NAMALWA (cell line): ENCODE measurements at regions not wholly inside any gene's neighbourhood (a gene's known extent, or its start where the extent isn't known, plus 50 kb on each side); places are given as distances from the start of the nearest gene placed in this dataset.

Source experiments
- DNase-seq: peaks from one replicate; pipeline ENCODE4 v3.0.0-alpha.2; 2015; ENCODE audit warnings: low spot score

GRCh38 chr10:78298835-78299234 lies 265.2 kb downstream of the RPS24 start:
- no peak for DNase-seq

GRCh38 chr10:78299851-78300468 lies 266.3 kb downstream of the RPS24 start:
- DNase-seq, result peak; percentile 39

DNA sequence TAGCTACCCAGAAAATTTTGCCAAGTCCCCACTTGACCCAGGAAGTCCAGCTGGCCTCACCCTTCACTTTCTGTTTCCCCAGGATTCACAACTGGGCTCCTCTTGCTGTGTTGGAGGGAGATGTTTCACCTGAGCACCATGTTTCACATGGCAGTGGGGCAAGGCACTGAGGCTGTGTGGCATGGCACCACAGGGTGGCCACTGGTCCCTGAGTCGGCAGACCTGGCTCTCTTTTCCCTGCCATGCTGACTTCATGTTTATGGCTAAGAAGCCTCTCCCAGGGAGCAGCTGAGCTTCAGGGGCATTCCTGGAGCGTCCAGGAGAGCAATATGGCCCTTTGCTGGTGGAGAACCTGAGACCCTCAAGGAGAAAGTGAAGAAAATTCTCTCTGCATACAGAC lies 266.9 kb downstream of the RPS24 start:
- DNase-seq, result no peak

GRCh38 chr10:78301481-78301880 lies 267.8 kb downstream of the RPS24 start:
- DNase-seq, result no peak

DNA sequence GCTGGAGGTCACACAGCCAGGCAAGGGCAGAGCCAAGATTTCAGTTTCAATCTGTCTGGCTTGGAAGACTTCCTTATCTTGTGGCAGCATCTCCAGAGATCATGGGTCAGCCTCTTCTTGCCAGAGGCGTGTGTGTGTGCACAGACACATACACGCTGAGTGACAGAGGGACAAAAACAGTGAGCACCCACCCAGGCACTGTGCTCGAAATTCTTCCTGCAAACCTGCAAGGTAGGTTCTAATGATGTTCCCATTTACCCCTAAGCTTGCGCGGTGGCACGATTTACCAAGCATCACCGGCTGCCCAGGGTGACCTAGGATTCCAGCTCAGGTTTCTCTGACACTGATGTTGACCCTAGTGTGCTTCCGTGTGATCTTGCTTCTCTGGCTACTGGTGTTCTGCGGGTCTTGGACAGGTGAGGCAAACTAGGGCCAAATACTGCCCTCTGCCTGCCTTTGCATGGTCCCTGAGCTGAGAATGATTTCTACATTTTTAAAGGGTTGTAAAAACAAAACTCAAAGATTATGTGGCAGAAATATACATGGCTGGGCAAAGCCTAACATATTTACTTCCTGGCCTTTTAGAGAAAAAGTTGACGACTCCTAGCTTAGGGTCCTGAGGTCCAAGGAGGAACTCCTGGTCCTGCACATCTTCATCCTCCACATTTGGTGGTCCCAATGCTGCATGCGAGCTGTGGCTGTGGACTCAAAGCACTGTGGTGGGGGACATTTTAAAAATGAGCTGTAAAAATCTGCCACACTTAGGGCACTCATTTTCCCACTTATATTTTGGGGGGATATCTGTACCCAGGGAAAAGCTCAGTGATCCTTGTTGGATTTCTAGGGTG lies 268.5 kb downstream of the RPS24 start:
- DNase-seq, result no peak

- no peak for DNase-seq
These were observed 269.0 kb downstream of the RPS24 start for GRCh38 chr10:78302739-78302988.

DNA sequence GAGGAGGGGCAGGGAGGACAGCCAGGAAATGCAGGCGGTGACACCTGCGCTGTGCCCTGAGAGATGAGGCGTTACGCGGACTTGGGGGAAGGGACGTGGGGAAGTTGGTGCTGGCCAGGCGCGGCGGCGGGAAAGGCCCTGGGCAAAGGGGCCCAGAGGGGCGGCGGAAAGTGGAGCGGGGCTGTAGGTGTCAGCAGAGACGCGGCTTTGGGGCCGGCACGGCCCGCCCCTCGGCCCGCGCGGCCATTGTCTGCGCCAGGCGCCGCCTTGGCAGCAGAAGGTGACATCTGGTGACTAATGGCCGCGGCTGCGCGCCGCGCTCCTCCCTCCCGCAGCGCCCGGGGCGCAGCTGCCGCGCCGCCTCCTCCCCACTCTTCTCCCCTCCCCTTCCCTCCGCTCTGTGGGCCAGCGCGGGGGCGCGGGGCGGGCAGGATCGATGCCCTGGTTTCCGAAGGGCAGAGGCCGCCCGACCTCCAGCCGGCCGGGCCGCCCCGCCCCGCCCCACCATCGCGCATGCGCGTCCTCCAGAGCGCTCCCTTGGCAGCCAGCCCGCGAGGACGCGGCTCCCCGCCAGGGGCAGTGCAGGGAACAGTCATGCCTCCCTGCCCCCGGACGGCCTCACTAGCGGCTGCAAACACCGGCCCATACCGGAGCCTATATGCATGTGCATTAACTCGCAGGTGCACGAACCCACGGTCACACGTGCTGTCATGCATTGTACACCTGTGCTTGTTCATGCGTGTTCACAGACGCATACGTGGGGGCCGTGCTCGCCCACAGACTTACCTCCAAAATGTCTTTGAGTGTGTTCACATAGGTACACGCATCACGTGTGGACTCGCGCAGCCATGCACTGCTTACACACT lies 269.6 kb downstream of the RPS24 start:
- peak; percentile 86 for DNase-seq

DNA sequence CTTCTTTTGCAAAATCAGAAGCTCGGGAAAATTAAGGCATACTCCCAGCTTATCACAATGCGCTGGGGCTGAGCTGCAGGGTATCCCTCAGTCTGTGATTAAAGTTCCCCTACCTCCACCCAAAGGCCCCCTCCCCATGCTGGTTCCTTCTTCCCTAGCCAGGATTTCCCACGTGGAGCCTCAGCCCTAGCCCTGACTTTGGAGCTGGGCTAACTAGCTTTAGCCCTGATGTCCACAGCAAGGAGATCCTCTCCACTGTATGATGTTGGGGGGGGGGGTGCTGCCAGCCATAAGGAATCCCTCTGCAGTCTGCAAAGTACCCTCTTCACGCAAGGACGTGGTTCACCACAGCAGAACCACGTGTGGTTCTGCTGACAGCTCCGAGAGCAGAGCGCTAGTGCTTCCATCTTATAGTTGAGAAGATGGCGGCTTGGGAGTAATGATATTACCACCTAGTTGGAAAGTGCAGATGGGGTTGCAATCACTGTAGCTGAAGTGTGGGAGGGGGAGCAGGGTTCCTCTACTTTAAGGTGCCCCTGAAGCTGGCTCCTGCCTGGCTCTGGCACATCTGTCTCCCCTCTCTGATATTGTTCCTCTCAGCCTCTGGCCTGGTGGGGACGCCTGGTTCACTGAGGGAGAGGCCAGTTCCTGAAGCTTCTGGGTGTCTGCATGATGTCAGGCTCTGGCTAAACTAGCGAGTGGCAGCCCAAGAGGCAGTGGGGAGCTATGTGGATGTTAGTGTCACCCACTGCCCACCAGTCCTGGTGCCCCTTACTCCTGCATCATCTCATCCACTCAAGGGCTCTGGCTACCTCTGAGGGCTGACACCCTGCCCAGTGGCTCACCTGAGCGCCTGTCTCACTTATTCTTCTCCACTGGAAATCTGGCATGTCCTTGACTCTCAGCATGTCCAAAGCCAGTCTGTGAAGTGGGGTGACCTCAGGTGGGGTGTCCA lies 270.7 kb downstream of the RPS24 start:
- DNase-seq, result no peak

- no peak for DNase-seq
These were observed 271.6 kb downstream of the RPS24 start for GRCh38 chr10:78305311-78305710.

DNA sequence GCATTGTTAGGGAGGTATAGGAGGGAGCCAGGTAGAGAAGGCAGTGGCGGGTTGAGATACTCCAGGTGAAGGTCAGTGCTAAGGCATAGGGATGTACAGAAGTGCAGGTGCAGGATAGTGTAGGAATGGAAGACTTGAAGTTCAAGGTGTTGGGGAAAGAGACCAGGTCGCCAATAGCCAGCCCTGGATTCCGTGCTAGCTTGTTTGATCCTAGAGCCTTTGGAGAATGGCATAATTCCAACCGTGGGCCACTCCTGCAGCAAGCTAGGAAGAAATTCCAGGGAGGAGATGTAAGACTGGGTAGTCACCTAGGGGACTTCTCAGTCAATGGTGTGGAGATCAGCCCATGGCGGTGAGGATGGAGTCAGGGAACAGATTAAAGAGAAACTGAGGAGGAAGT lies 272.7 kb downstream of the RPS24 start:
- no peak for DNase-seq

DNA sequence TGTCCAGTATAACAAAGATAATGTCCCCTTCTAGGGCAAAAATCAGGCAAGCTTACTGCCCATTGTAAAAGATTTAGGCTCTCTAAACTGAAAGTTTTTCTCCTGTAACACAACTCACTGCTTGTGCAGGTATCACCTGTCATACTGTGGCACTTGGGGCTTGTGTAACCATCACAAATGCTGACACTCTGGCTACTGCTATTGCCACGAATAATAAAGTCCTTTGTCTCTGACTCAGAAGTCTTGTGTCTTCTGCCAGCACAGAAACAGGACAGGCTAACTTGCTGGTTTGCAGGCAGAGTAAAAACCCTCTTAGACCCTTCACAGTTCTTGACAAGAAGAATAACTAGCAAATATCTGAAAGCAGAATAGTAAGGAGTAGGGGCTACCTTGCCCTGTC lies 273.9 kb downstream of the RPS24 start:
- no peak for DNase-seq

DNA sequence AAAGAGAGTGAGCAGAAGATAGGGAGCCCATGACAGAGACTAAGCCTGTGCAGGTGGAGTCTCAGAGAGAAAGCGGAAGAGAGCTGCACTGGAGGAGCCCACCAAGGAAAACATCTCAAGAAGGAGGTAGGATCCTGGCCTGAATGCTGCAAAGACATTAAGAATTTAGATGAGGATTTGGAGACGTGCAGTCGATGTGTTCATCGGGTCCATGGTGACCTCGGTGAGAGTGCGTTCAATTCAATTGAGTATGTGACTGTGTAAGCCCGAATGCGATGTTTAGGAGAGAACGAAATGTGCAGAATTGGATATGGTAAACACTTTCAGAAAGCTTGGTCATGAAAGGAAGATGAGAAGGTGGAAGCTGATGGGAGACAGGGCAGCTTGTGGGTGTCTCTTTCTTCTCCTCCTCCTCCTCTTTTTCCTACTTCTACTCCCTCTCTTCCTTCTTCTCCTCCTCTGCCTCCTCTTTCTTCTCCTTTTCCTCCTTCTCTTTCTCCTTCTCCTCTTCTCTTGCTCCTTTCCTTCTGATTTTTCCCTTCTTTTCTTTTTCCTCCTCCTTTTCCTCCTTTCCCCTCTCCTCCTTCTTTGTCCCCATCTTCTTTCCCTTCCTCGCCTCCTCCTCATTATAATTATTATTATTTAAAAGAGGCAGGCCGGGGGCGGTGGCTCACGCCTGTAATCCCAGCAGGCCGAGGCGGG lies 276.0 kb downstream of the RPS24 start:
- DNase-seq, result no peak

DNA sequence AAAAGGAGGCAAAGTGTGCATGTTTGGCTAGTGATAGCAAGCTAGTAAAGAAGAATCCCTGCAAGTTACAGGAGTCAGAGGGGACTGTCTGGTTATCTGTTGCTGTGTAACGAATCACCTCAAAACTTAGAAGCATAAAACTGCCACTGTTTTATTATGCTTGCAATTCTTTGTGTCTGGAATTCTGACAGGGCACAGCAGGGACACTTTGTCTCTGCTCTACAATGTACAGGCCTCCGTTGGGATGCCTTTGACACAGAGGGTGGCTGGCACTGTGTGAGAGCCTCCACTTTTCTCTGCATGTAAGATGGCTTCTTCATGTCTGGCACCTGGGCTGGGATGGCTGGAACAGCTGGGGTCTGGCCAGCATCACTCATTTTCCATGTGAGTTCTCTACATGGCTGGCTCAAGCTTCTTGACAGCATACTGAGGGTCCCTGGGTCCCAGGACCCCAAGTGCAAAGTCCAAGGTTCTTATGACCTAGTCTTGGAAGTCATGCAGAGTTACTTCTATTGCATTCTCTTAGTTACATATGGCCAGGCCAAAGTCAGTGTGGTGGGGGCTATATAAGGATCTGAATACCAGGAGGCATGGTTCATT lies 276.9 kb downstream of the RPS24 start:
- no peak for DNase-seq

DNA sequence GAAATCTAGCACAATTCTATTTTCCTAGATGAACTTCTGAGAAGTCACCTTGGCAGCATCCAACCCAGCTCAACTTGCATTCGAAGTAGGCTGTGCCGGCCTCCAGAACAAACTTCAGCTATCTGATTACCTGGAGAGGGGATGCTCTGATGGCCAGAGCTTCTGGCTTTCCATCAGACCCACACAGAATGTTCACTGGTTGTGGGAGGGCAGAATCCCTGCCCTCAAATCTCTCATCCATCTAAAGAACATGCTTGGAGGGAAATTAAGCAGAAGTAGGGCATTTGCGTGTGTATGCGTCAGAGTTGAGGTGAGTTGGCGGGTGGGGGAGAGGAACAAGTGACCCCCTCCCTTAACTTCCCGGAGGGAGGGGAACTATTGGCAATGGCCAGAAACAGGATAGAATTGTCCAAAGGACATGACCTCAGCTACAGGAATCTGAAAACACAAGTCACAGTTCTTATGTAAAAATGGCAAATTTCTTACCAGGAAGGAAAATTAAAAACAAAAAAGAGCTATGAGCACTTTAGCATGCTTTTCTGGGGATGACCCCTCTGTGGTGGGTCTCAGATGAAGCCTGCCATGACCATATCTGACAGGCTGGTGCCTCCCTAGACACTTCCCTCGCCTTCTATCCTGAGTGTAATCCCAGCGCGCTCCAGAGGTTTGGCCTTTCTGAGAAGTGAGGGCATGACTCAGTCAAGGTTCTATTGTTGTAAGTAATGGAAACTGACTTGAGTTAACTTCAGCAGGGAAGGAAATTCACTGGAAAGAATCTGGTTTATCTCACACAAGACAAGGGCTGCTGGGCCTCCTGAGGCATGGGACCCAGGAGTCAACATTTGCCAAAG lies 278.8 kb downstream of the RPS24 start:
- no peak for DNase-seq

- DNase-seq, result no peak
These were observed 279.4 kb downstream of the RPS24 start for GRCh38 chr10:78313048-78313381.

DNA sequence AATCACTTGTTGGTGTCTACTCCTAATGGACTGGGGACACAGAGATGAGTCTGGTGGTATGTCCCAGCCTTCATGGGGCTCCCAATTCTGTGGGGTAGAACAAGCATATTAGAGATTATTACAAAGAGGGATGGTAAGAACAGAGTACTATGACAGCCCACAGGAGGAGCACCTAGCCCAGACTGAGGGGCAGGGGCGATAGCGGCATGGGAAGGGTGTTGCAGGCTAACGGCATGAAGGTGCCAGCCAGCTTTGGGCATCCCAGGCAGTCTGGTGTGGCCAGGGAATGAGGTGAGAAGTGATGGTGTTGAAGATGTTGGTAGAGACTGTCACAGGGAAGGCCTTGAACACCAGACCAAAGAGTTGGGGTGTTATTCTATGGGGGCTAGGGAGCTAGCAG lies 280.0 kb downstream of the RPS24 start:
- no peak for DNase-seq

GRCh38 chr10:78314651-78315050 lies 281.0 kb downstream of the RPS24 start:
- no peak for DNase-seq

GRCh38 chr10:78316451-78316931 lies 282.8 kb downstream of the RPS24 start:
- no peak for DNase-seq

GRCh38 chr10:78318305-78318704 lies 284.6 kb downstream of the RPS24 start:
- no peak for DNase-seq

GRCh38 chr10:78319371-78319770 lies 285.7 kb downstream of the RPS24 start:
- no peak for DNase-seq
